Activated gamma-delta T cell treated with anti-CD3 and anti-CD28 coated beads, Interleukin-2, amount 50 U/mL, for 16 hours (primary cell): ENCODE measurements at regions not wholly inside any gene's neighbourhood (a gene's known extent, or its start where the extent isn't known, plus 50 kb on each side); places are given as distances from the start of the nearest gene placed in this dataset.

Experiments
- DNase-seq: peaks from one replicate; pipeline ENCODE4 v3.0.0-alpha.2; 2020; ENCODE audit warnings: low read depth

DNA sequence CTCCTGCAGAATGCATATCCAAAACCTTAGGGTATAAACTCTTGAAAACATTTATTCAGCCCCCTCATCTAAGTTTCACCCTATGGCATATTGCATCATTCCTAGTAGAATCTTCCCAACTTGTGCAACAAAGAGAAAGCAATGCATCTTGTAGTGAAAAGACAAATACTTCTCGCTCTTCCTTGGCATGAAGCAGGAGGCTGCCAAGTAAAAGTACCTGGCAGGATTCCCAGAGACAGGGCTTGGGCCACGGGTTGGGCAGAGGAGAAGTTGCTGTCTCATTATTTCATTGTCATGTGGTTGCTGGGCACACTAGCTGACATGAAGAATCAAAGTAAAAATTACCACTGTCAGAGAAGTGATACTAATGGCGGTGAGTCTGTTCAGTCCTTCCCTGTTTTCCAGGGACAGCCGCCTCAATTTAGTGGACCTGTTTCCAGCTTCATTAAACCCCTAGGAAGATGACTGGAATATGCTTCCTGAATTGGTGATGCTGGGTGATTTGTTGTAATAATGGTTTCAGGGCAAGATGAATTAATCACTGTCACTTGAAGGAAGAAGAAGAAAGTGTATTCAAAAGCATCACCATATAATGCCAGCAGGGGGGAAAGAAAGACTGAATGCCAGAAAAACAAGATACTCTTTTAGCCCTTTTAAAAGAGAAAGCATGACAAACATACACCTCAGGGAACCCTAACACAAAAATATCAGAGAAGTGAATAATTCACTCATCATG is 380.5 kb upstream of the IGFBP7 start:
- DNase-seq: no peak

- DNase-seq: no peak
These were observed 378.4 kb upstream of the IGFBP7 start for GRCh38 chr4:57488366-57489162.

DNA sequence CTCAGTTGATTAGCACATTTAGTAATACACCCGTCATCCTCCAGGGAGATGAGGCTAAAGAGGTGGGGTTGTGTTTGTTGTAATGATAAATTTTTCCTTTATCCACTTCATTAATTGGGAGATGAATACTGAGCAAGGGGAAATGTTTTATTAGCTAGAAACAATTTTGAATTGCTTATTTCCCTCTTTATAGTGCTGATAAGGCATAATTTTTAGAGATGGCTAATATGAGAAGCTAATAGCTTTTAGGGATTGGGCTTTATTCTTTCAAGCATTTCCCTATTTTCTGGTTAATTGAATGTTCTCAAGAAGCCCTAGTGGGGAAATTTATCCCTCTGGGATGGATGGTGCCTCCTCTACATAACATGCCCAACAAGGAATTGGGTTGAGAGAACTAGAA is 365.2 kb upstream of the IGFBP7 start:
- no peak for DNase-seq

- no peak for DNase-seq
These were observed 355.3 kb upstream of the IGFBP7 start for GRCh38 chr4:57465321-57466056.

DNA sequence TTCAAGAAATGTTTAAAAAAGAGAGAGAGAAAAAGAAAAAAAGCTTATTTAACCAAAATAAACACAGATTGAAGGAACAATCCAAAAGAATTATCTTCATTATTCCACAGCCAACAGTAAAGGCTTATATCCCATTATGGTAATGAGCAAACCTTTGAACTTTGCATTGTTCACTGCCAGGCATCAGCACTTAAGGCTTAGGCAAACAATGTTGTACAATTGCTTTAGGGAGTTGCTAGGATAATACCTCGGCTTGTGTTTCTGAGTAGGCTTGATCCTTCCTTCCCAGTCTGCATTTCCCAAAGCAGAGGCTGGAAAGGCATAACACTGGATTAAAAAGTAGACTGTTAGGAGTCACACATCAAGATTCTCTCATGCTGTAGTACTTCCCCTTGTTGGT is 352.7 kb upstream of the IGFBP7 start:
- no peak for DNase-seq

DNA sequence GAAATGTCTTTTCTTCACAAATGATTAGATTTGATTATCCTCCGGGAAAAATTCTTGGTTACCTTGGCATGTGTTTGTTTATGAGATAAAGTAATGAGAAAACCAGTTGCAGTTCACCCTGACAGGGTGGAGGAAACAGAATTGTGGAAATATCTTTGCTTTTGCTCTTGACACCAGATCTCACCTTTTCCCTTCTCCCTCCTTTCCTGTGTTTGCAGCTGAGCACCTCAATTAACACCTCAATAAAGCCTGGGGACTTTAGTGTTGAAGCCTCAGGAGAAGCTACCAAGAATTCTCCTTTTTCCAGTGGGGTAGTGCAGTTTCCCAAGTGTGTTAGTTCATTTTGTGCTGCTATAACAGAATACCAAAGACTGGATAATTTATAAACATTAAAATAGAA is 350.8 kb upstream of the IGFBP7 start:
- no peak for DNase-seq

GRCh38 chr4:57448901-57449300 is 338.7 kb upstream of the IGFBP7 start:
- DNase-seq: no peak

DNA sequence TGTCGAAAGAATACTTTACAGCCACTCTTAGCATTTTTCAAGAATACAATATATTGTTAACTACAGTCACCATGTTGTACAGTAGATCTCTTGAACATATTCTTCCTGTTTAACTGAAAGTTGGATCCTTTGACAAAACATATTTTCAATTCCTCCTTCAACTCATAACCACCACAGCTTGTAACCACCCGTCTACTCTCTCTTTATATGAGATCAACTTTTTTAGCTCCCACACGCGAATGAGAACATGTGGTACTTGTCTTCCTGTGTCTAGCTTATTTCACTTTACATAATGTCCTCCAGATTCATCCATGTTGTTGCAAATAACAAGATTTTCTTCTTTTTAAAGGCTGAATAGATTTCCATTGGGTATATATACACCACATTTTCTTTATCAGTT is 338.3 kb upstream of the IGFBP7 start:
- DNase-seq: no peak

GRCh38 chr4:57446266-57446665 is 336.1 kb upstream of the IGFBP7 start:
- no peak for DNase-seq

DNA sequence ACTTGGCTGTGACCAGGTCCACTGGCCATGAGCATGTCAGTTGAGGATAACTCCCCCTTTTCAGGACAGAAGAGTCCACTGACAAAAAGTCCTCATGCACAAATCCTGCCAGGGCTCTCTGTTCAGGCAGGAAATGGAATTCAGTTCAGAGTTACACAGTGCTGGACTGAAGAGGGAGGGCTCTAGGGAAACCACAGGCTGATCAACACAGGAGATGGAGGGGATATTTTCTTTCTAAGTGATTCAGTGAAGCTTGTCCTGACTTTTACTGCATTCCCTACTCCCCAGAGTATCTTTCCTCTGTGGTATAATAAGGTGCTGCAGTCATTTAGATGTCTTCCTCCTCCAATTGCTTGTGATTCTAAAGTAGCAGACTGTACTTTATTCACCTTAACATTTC is 335.5 kb upstream of the IGFBP7 start:
- no peak for DNase-seq

- no peak for DNase-seq
These were observed 334.5 kb upstream of the IGFBP7 start for GRCh38 chr4:57444671-57445070.

DNA sequence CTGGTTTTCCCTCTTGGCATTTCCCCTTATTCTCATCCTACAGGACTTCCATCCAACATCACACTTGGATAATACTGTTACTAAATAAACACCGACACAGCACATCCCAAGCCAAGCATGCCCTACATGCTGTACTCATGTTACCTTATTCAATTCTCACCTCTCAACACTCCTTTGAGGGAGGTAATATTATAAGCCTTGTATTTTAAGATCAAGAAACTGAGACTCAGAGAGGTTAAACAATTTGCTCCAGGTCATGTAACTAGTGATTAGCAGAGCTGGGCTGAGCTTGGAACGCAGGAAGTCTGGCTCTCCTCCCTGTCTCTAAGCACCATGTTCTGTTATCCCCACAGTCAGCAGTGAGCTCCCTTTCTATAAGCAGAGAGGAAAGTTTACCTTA is 333.6 kb upstream of the IGFBP7 start:
- DNase-seq: no peak

DNA sequence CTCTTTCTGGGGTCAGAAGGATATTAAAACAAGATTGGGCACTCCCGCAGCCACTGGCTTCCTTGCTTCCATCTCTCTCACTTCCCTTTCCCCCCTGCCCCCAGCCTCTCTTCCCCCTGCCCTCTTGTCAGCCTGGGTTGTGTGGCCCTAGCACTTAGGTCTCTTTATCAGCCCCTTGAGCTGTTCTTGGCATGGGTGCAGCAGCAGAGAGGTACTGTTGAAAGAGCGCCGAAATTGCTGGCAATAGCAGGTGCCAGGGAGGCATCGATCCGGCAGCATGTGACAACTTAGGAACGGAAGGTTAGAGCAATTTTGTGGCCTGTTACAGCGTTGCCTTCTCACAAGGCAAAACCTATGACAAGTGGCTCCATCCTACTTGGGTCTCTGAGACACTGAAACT is 333.1 kb upstream of the IGFBP7 start:
- DNase-seq: no peak

DNA sequence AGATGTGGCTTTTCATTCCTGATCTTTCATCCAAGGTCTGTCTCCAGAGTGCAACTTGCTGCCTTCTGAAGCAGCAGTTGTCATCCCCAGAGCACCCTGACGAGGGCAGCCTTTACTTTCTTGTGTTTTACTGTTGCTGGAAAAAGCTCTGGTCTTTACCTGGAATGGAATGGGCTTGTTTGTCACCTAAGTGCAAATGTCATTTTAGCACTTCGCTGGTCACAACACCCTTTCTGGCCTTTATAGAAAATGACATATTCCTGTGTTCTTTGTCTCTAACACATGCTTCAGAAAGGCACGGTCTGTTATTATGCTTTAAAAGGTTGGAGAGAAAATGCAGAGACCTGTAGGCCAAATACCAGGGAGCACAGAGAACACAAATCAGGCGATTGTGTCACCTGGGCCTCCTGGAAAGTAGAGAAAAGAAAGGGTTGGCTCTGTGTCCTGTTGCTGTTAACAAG is 332.7 kb upstream of the IGFBP7 start:
- DNase-seq: no peak

DNA sequence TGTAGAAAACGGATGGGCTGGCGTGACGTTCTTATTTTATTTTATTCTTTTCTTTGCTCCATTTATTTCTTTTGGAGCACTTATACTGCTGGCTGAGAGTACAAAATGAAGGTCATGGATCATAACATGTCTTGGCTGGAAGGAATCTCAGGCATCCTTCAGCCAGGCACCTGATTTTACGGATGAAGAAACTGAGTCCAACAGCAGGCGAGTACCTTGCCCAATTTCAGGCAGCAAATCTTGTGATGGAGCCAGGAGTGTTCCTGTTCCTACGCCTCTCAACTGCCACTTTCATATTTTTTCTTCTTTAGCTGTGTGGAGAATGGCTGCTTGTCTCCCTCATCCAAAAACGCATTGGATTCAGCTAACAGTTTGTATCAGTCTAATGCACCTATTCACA is 332.1 kb upstream of the IGFBP7 start:
- DNase-seq: no peak

- no peak for DNase-seq
These were observed 327.5 kb upstream of the IGFBP7 start for GRCh38 chr4:57437649-57438048.

- no peak for DNase-seq
These were observed 325.1 kb upstream of the IGFBP7 start for GRCh38 chr4:57435300-57435699.

GRCh38 chr4:57430726-57431125 is 320.5 kb upstream of the IGFBP7 start:
- DNase-seq: no peak

DNA sequence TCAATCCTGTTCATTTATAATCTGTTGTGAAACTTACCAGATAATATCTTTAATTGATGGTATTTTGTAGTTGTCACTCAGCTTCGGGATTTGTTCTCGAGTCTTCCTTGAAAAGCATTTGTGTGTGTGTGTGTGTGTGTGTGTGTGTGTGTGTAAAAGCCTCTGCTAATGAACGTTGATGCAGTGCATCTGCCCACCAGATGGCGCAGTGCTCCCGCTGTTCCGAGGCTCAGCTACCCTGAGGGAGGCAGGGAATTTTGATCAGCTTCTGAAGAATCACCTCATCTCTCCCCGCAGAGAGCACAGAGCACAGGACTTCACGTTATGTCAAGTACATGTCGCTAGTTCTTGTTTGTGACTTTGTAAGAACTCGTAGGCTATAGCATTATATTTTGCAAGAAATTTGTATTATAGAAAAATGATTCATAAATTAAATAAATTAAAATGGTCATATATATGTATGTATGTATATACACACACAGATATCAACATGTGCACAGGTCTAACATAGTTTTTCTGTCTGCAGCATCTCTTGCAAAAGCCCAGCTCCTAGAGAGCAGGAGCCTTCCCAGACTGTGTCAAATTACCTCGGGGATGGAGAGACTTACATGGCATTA is 316.7 kb upstream of the IGFBP7 start:
- no peak for DNase-seq

DNA sequence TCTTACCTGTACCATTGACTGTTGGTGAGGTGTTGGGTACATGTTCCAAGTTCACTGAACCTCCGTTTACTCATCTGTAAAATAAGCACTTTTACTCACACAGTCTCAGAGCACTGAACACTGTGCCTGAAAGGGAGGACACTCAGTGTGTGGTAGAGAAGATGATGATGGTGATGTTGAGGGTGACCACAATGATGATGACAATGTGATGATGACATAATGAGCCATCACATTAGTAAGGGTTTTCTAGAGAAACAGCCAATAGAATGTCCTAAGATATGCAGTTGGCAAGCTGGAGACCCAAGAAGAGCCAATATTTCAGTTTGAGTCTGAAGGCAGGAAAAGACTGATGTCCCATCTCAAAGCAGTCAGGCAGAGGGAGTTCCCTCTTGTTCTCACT is 315.4 kb upstream of the IGFBP7 start:
- DNase-seq: no peak

GRCh38 chr4:57424232-57424897 is 314.2 kb upstream of the IGFBP7 start:
- no peak for DNase-seq

DNA sequence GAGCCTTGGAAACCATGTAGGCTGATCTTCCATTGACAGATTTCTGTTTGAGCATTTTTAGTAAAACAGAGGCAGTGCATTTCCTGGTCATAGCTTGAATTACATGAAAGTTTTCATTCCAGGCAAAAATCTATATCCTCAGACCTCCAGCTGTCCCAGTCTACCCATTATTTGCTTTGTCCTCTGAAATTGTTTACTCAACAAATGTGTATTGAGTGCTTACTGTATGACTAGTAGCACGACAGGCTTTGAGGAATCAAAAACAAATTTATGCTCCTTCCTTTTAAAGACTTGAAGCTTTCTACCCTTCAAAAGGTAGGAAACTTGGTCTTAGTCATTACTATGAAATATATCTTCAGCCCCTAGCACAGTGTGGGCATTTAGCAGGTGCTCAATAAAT is 307.9 kb upstream of the IGFBP7 start:
- DNase-seq: no peak
